Panc1 (cell line): ENCODE measurements at regions not wholly inside any gene's neighbourhood (a gene's known extent, or its start where the extent isn't known, plus 50 kb on each side); places are given as distances from the start of the nearest gene placed in this dataset.

Experiments used
- CTCF ChIP-seq: fragments of 450-650 bp; IDR thresholded peaks from 2 replicates; pipeline ENCODE4 v1.5.1; 2017; ENCODE audit warnings: mild to moderate bottlenecking
- POLR2AphosphoS5 ChIP-seq: IDR thresholded peaks from 2 replicates; pipeline ENCODE4 v1.6.1; 2012; ENCODE audit warnings: mild to moderate bottlenecking, low read depth, low read length, moderate library complexity

GRCh38 chr14:48430805-48431204 lies 755.4 kb upstream of the MDGA2 start:
- TF ChIP-seq CTCF (no peak), POLR2AphosphoS5 (no peak)
